Hepatocyte (in vitro differentiated cells): ENCODE measurements at regions not wholly inside any gene's neighbourhood (a gene's known extent, or its start where the extent isn't known, plus 50 kb on each side); places are given as distances from the start of the nearest gene placed in this dataset.

Experiments used
- CTCF ChIP-seq: fragments of 200-600 bp; sonication (generic); IDR thresholded peaks from 2 replicates; pipeline ENCODE4 v1.5.1; 2016; ENCODE audit warnings: antibody characterized with exemption, mild to moderate bottlenecking; ENCODE audit not compliant: poor library complexity
- EZH2 ChIP-seq: fragments of 200-600 bp; sonication (generic); IDR thresholded peaks from 2 replicates; pipeline ENCODE4 v1.6.1; 2016; ENCODE audit warnings: antibody characterized with exemption, mild to moderate bottlenecking, borderline replicate concordance
- EZH2phosphoT487 ChIP-seq: fragments of 200-600 bp; sonication (generic); IDR thresholded peaks from one replicate; pipeline ENCODE4 v1.6.1; 2018; ENCODE audit warnings: antibody characterized with exemption, mild to moderate bottlenecking, low read depth, moderate library complexity; ENCODE audit not compliant: unreplicated experiment, severe bottlenecking

DNA sequence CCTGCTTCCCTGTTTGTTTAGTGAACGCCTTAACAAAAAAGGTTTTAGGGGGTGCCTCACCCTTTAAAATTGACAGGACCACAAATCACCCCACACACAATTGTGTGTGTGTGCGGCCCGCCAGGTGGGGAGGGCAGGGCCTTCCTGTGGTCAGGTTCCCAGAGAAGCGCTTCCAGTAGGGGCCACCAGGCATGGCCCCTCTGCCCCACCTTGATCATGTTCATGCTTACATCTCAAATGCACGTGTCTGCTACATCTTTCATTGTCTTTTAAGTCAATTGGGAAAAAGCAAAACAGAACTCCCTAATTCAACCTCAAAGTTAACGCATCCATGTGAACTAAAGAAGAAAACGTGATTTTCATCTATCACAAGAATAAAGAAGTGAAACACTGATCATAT lies 1335.3 kb downstream of the TBC1D22A start:
- no peak for TF ChIP-seq CTCF
- TF ChIP-seq EZH2phosphoT487, result no peak
- no peak for TF ChIP-seq EZH2
